Islet of Langerhans (tissue), 1 donor: ENCODE measurements at regions not wholly inside any gene's neighbourhood (a gene's known extent, or its start where the extent isn't known, plus 50 kb on each side); places are given as distances from the start of the nearest gene placed in this dataset.

Source experiments
- FAIRE-seq: peaks from one replicate; lab custom pipeline; 2011; peaks lifted over from hg19 to GRCh38; lab: Jason Lieb, UNC

- no peak for FAIRE-seq
Measured at GRCh38 chr10:130627346-130628045, 491.3 kb downstream of the GLRX3 start.

- no peak for FAIRE-seq
Measured at GRCh38 chr10:130630135-130630534, 493.9 kb downstream of the GLRX3 start.

GRCh38 chr10:130631142-130632096 lies 495.2 kb downstream of the GLRX3 start:
- FAIRE-seq: no peak

GRCh38 chr10:130634816-130635215 lies 498.6 kb downstream of the GLRX3 start:
- FAIRE-seq: no peak

- no peak for FAIRE-seq
Measured at GRCh38 chr10:130635528-130635927, 499.3 kb downstream of the GLRX3 start.

GRCh38 chr10:130636313-130636930 lies 500.2 kb downstream of the GLRX3 start:
- FAIRE-seq: no peak

- FAIRE-seq: no peak
Measured at GRCh38 chr10:130637089-130637676, 501.0 kb downstream of the GLRX3 start.

- no peak for FAIRE-seq
Measured at GRCh38 chr10:130638991-130639390, 502.8 kb downstream of the GLRX3 start.

- FAIRE-seq: no peak
Measured at GRCh38 chr10:130642926-130643325, 506.7 kb downstream of the GLRX3 start.

GRCh38 chr10:130647341-130647740 lies 511.1 kb downstream of the GLRX3 start:
- no peak for FAIRE-seq

GRCh38 chr10:130648807-130649206 lies 512.6 kb downstream of the GLRX3 start:
- FAIRE-seq: no peak

GRCh38 chr10:130652544-130652943 lies 516.4 kb downstream of the GLRX3 start:
- no peak for FAIRE-seq

- no peak for FAIRE-seq
Measured at GRCh38 chr10:130652964-130653578, 516.9 kb downstream of the GLRX3 start.

- FAIRE-seq: no peak
Measured at GRCh38 chr10:130654726-130655125, 518.5 kb downstream of the GLRX3 start.

GRCh38 chr10:130655313-130656186 lies 519.4 kb downstream of the GLRX3 start:
- no peak for FAIRE-seq

- no peak for FAIRE-seq
Measured at GRCh38 chr10:130656187-130656575, 520.0 kb downstream of the GLRX3 start.

GRCh38 chr10:130656582-130657133 lies 520.5 kb downstream of the GLRX3 start:
- no peak for FAIRE-seq

GRCh38 chr10:130658687-130659290 lies 522.6 kb downstream of the GLRX3 start:
- FAIRE-seq: no peak

GRCh38 chr10:130659528-130659927 lies 523.3 kb downstream of the GLRX3 start:
- no peak for FAIRE-seq

GRCh38 chr10:130660266-130660665 lies 524.1 kb downstream of the GLRX3 start:
- FAIRE-seq: no peak
